ENCODE measurements at regions not wholly inside any gene's neighbourhood (a gene's known extent, or its start where the extent isn't known, plus 50 kb on each side); places are given as distances from the start of the nearest gene placed in this dataset.

GRCh38 chrX:93177930-93178329, 495.4 kb downstream of the NAP1L3 start:
- Histone ChIP-seq H3K9ac (ENCODE audit: insufficient read depth, low read length, poor library complexity, severe bottlenecking) (no peak overlapping the region), H3K4me2 (replicated peaks; ENCODE audit: extremely low read depth, low read length, poor library complexity, severe bottlenecking) (no peak overlapping the region), H3K9me3 (replicated peaks in 1 of 2; ENCODE audit: control insufficient read depth in 1 of 2, insufficient read depth in 1 of 2, low read length in 2 of 2) (peaks cover 32 to 35% of the 10 kb centered on the region in 2 donors), H3K36me3 (replicated peaks in 1 of 2; ENCODE audit: control insufficient read depth in 1 of 2, insufficient read depth in 2 of 2, low read length in 2 of 2) (no peaks in the 10 kb centered on the region), H3K27me3 (ENCODE audit: control insufficient read depth in 2 of 2, insufficient read depth in 2 of 2, low read length in 2 of 2) (no peaks in the 10 kb centered on the region), H2AFZ (ENCODE audit: insufficient read depth, low read depth, low read length, poor library complexity, severe bottlenecking) (no peak overlapping the region), H3K4me1 (ENCODE audit: control insufficient read depth in 1 of 2, insufficient read depth in 2 of 2, low read length in 2 of 2) (no peaks in the 10 kb centered on the region), H4K20me1 (ENCODE audit: insufficient read depth, low read length) (no peaks in the 10 kb centered on the region), H3K4me3 (replicated peaks in 1 of 3; ENCODE audit: low read depth in 2 of 3, low read length in 3 of 3) (no peak overlapping the region), H3K79me2 (ENCODE audit: insufficient read depth, low read length) (no peaks in the 10 kb centered on the region), H3K27ac (ENCODE audit: low read depth in 1 of 2, low read length in 2 of 2) (no peak overlapping the region)
- TF ChIP-seq, protein P1, sequence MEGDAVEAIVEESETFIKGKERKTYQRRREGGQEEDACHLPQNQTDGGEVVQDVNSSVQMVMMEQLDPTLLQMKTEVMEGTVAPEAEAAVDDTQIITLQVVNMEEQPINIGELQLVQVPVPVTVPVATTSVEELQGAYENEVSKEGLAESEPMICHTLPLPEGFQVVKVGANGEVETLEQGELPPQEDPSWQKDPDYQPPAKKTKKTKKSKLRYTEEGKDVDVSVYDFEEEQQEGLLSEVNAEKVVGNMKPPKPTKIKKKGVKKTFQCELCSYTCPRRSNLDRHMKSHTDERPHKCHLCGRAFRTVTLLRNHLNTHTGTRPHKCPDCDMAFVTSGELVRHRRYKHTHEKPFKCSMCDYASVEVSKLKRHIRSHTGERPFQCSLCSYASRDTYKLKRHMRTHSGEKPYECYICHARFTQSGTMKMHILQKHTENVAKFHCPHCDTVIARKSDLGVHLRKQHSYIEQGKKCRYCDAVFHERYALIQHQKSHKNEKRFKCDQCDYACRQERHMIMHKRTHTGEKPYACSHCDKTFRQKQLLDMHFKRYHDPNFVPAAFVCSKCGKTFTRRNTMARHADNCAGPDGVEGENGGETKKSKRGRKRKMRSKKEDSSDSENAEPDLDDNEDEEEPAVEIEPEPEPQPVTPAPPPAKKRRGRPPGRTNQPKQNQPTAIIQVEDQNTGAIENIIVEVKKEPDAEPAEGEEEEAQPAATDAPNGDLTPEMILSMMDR (IDR thresholded peaks at IDR 0.05): no peak
- DNase-seq: no peak
- no peaks in the 10 kb centered on the region for H3K27me3 Mint-ChIP-seq (ENCODE audit: low read depth in 3 of 3)
- peaks cover 0 to 19% (median 4%) of the 10 kb centered on the region in 7 donors for H3K9me3 Mint-ChIP-seq
- no peaks in the 10 kb centered on the region for H3K36me3 Mint-ChIP-seq
- 80% methylated on average over 1 of the region's 4 CpGs for WGBS (ENCODE audit: insufficient coverage)
- H3K27ac Mint-ChIP-seq: no peak overlapping the region
- no peaks in the 10 kb centered on the region for H3K4me1 Mint-ChIP-seq
- intact Hi-C loops (cut with micrococcal nuclease): no loop called here
- H3K4me3 Mint-ChIP-seq: no peak overlapping the region

DNA sequence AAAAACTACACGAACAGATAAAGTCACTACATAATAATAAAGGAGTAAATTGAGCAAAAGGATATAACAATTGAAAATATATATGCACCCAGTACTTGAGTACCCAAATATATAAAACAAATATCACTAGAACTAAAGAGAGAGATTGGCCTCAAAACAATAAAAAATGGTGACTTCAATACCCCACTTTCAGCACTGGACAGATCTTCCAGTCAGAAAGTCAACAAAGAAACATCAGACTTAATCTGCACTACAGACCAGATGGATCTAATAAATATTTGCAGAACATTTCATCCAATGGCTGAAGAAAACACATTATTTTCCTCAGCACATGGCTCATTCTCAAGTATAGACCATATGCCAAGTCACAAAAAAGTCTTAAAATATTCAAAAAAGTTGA, 503.6 kb downstream of the NAP1L3 start:
- H2AFZ ChIP-seq (ENCODE audit: insufficient read depth, low read depth, low read length, poor library complexity, severe bottlenecking): no peak overlapping the region
- peaks cover 0 to 11% of the 10 kb centered on the region in 2 donors for H3K9me3 ChIP-seq (replicated peaks in 1 of 2; ENCODE audit: control insufficient read depth in 1 of 2, insufficient read depth in 1 of 2, low read length in 2 of 2)
- no peak for DNase-seq
- TF ChIP-seq, protein P1 (IDR thresholded peaks at IDR 0.05): no peak
- no peaks in the 10 kb centered on the region for H4K20me1 ChIP-seq (ENCODE audit: insufficient read depth, low read length)
- intact Hi-C loops (cut with micrococcal nuclease): no loop called here
- no peak overlapping the region for H3K4me3 ChIP-seq (replicated peaks in 1 of 3; ENCODE audit: low read depth in 2 of 3, low read length in 3 of 3)
- Mint-ChIP-seq H3K27ac (no peak overlapping the region), H3K9me3 (peaks cover 0 to 13% (median 6%) of the 10 kb centered on the region in 7 donors), H3K36me3 (no peaks in the 10 kb centered on the region), H3K4me1 (no peaks in the 10 kb centered on the region), H3K27me3 (ENCODE audit: low read depth in 3 of 3) (no peaks in the 10 kb centered on the region), H3K4me3 (no peak overlapping the region)
- H3K9ac ChIP-seq (ENCODE audit: insufficient read depth, low read length, poor library complexity, severe bottlenecking): no peak overlapping the region
- no peaks in the 10 kb centered on the region for H3K36me3 ChIP-seq (replicated peaks in 1 of 2; ENCODE audit: control insufficient read depth in 1 of 2, insufficient read depth in 2 of 2, low read length in 2 of 2)
- no peaks in the 10 kb centered on the region for H3K27me3 ChIP-seq (ENCODE audit: control insufficient read depth in 2 of 2, insufficient read depth in 2 of 2, low read length in 2 of 2)
- no peaks in the 10 kb centered on the region for H3K4me1 ChIP-seq (ENCODE audit: control insufficient read depth in 1 of 2, insufficient read depth in 2 of 2, low read length in 2 of 2)
- H3K27ac ChIP-seq (ENCODE audit: low read depth in 1 of 2, low read length in 2 of 2): no peak overlapping the region
- no peak overlapping the region for H3K4me2 ChIP-seq (replicated peaks; ENCODE audit: extremely low read depth, low read length, poor library complexity, severe bottlenecking)
- WGBS (ENCODE audit: insufficient coverage): no CpG with 5 or more reads among the region's 1 CpG
- no peaks in the 10 kb centered on the region for H3K79me2 ChIP-seq (ENCODE audit: insufficient read depth, low read length)
